Tibial nerve (tissue), 4 donors: ENCODE measurements at regions not wholly inside any gene's neighbourhood (a gene's known extent, or its start where the extent isn't known, plus 50 kb on each side); places are given as distances from the start of the nearest gene placed in this dataset.

ENCODE experiments used
- DNase-seq, 2 donors: peaks; one replicate each; pipeline ENCODE4 v3.0.0-alpha.2; 2019; ENCODE audit warnings: low spot score in 2 of 2
- H3K27ac ChIP-seq, 4 donors: fragments of 200-600 bp; sonication (generic) in 3 of 4; one replicate each; pipeline ENCODE4 v1.5.1; 2017 to 2019; ENCODE audit warnings: mild to moderate bottlenecking in 1 of 4
- H3K27me3 ChIP-seq, 2 donors: fragments of 200-600 bp; sonication (generic) in 1 of 2; one replicate each; pipeline versions ENCODE4 v1.5.1 to v1.6.0; 2017 to 2019
- H3K36me3 ChIP-seq, 3 donors: fragments of 200-600 bp; sonication (generic); one replicate each; pipeline ENCODE4 v1.5.1; 2018 to 2019
- H3K4me1 ChIP-seq, 4 donors: fragments of 200-600 bp; sonication (generic) in 3 of 4; one replicate each; pipeline ENCODE4 v1.5.1; 2017 to 2019
- H3K4me3 ChIP-seq, 4 donors: fragments of 200-600 bp; sonication (generic) in 3 of 4; one replicate each; pipeline ENCODE4 v1.5.1; 2017 to 2019; ENCODE audit warnings: mild to moderate bottlenecking in 1 of 4, moderate library complexity in 1 of 4
- H3K9me3 ChIP-seq, 4 donors: fragments of 200-600 bp; sonication (generic) in 3 of 4; one replicate each; pipeline ENCODE4 v1.5.1; 2017 to 2019
- EP300 ChIP-seq, 2 donors: sonication (generic); formaldehyde crosslinking; IDR thresholded peaks; one replicate each; pipeline ENCODE4 v1.6.1; 2017; ENCODE audit warnings: antibody characterized with exemption in 2 of 2, mild to moderate bottlenecking in 1 of 2
- POLR2A ChIP-seq, 2 donors: fragments of 450-650 bp; IDR thresholded peaks; one replicate each; pipeline ENCODE4 v1.6.1; 2017; ENCODE audit warnings: antibody characterized with exemption in 2 of 2, mild to moderate bottlenecking in 2 of 2, moderate library complexity in 2 of 2
- WGBS, 2 donors: methylation state at CpG; one replicate each; pipeline ENCODE4 v1.1.5; 2018; 5-methylcytosine and 5-hydroxymethylcytosine counted together
- TF ChIP-seq, protein P1 (sequence below), 5 experiments: fragments of 200-600 bp in 3 of 5; fragments of 450-650 bp in 2 of 5; sonication (generic) in 3 of 5; IDR thresholded peaks; one replicate each; pipeline ENCODE4 v1.5.1; 2016 to 2019; ENCODE audit warnings: antibody characterized with exemption in 5 of 5, mild to moderate bottlenecking in 3 of 5, moderate library complexity in 2 of 5

DNA sequence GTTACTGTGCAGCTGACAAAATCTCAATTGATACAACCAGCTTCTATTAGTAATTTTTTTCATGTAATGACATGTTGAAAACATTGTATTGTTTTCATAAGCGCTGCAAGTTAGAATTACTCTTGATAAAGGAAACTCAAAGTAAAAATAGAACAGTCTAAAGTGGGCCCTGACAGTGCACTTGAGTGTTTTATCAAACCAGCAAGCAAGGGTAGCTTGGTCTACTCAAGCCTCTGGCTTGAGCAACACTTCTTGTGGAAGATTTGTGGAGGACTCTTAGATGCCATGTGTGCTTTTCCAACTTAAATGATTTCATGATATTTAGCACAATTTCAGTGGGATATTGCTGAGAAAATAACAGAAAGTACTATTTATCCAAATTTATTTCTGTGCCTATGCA is 575.7 kb upstream of the ZNF717 start:
- Histone ChIP-seq H3K9me3 (no peaks in the 10 kb centered on the region), H3K36me3 (no peaks in the 10 kb centered on the region), H3K27ac (no peak overlapping the region), H3K4me1 (no peaks in the 10 kb centered on the region), H3K27me3 (no peaks in the 10 kb centered on the region), H3K4me3 (no peak overlapping the region)
- WGBS, 2 donors = 82 to 87% methylated on average over 1 of the region's 1 CpG
- TF ChIP-seq POLR2A (IDR thresholded peaks at IDR 0.05) = no peak
- TF ChIP-seq, protein P1, sequence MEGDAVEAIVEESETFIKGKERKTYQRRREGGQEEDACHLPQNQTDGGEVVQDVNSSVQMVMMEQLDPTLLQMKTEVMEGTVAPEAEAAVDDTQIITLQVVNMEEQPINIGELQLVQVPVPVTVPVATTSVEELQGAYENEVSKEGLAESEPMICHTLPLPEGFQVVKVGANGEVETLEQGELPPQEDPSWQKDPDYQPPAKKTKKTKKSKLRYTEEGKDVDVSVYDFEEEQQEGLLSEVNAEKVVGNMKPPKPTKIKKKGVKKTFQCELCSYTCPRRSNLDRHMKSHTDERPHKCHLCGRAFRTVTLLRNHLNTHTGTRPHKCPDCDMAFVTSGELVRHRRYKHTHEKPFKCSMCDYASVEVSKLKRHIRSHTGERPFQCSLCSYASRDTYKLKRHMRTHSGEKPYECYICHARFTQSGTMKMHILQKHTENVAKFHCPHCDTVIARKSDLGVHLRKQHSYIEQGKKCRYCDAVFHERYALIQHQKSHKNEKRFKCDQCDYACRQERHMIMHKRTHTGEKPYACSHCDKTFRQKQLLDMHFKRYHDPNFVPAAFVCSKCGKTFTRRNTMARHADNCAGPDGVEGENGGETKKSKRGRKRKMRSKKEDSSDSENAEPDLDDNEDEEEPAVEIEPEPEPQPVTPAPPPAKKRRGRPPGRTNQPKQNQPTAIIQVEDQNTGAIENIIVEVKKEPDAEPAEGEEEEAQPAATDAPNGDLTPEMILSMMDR (IDR thresholded peaks at IDR 0.05) = no peak
- TF ChIP-seq EP300 (IDR thresholded peaks at IDR 0.05) = no peak
- DNase-seq = no peak

DNA sequence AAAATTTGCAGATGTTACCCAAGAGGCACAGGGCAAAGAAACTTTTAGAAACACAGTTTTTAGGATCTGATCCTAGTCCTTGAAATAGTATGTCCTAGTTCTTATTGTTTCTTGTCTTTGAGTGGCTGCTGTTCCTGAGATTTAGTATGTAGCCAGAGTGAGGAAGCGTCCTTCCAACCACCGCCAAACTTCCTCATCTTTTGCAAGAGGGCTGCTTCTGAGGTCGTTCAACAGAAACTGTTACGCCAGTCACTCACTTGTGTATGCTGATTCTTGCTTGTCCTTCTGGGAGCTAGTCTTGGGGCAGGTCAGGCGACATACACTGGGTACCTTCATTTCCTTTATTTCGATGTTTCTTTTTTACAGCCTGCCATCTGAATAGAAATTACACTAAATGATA is 577.3 kb upstream of the ZNF717 start:
- 80 to 84% methylated on average over 6 of the region's 6 CpGs for WGBS, 2 donors
- no peaks in the 10 kb centered on the region for H3K36me3 ChIP-seq
- H3K9me3 ChIP-seq = peaks cover 0 to 2% (median 0%) of the 10 kb centered on the region in 4 donors
- no peaks in the 10 kb centered on the region for H3K4me1 ChIP-seq
- H3K27ac ChIP-seq = no peak overlapping the region
- no peak for DNase-seq
- H3K27me3 ChIP-seq = no peaks in the 10 kb centered on the region
- no peak overlapping the region for H3K4me3 ChIP-seq
- TF ChIP-seq, protein P1 (IDR thresholded peaks at IDR 0.05) = no peak

DNA sequence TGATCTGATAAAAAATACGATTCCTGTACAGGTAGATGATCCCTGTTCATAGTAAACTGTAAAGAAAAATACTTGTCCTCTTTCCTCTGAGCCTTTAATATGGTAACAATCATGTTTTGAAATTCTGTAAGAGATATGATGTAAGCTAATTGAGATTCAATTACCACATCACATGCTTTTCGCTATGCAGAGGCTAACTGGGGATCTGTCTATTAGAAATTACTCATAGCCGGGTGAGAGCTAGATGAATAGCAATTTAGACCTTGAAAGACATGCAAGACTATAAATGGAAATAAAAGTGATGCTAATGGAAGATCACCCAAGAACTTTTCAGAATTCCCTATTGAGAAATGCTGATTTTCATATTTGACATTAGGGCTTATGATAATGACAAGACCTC is 579.9 kb upstream of the ZNF717 start:
- WGBS, 2 donors = 85 to 86% methylated on average over 3 of the region's 3 CpGs
- TF ChIP-seq POLR2A (IDR thresholded peaks at IDR 0.05) (no peak), EP300 (IDR thresholded peaks at IDR 0.05) (no peak)
- TF ChIP-seq, protein P1 (IDR thresholded peaks at IDR 0.05) = no peak
- DNase-seq = no peak
- Histone ChIP-seq H3K36me3 (no peaks in the 10 kb centered on the region), H3K4me3 (no peak overlapping the region), H3K27me3 (no peaks in the 10 kb centered on the region), H3K4me1 (no peaks in the 10 kb centered on the region), H3K9me3 (peaks cover 0 to 2% (median 0%) of the 10 kb centered on the region in 4 donors), H3K27ac (no peak overlapping the region)

DNA sequence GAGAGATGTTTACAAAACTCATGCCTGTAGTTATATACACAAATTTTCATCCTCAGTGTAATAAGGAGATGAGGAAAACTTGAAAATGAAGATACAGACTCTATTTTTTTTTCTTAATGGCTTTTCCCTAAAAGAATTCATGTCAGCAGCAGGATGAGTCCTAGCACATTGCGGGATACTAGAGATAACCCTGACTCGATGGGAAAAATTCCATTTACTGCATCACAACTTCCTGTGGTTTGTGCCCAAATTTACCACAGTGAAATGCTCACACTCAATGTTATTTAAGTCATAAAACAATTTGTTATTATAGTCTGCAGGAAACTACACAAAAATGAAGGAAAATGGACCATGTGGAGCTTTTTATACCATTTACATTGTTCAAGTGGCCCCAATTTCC is 581.9 kb upstream of the ZNF717 start:
- Histone ChIP-seq H3K4me3 (no peak overlapping the region), H3K27ac (no peak overlapping the region), H3K36me3 (no peaks in the 10 kb centered on the region), H3K27me3 (no peaks in the 10 kb centered on the region), H3K4me1 (no peaks in the 10 kb centered on the region), H3K9me3 (peaks cover 0 to 2% (median 0%) of the 10 kb centered on the region in 4 donors)
- TF ChIP-seq EP300 (IDR thresholded peaks at IDR 0.05) (no peak), POLR2A (IDR thresholded peaks at IDR 0.05) (no peak)
- TF ChIP-seq, protein P1 (IDR thresholded peaks at IDR 0.05) = no peak
- WGBS, 2 donors = 47 to 55% methylated on average over 2 of the region's 2 CpGs
- DNase-seq = no peak

DNA sequence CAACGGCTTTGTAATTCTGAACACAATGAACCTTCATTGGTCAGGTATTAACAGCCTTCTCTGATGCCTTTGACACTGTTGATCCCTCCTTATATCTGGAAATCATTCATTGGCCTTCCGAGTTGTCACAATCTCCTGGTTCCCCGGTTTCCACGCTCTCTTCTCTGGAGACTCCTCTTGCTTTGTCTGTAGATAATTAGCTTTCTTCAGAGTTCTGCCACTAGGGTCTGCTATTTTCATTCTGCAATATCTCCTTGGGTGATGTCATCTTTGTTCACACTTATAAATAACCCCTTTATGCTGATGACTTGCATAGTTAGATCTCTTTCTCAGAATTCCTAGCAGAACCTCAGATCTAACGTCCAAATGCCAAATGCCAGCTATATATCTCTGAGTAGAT is 583.8 kb upstream of the ZNF717 start:
- Histone ChIP-seq H3K4me1 (no peaks in the 10 kb centered on the region), H3K4me3 (no peak overlapping the region), H3K27ac (no peak overlapping the region), H3K9me3 (peaks cover 0 to 2% (median 0%) of the 10 kb centered on the region in 4 donors), H3K36me3 (no peaks in the 10 kb centered on the region), H3K27me3 (no peaks in the 10 kb centered on the region)
- 60 to 65% methylated on average over 5 of the region's 5 CpGs for WGBS, 2 donors
- no peak for DNase-seq
- TF ChIP-seq, protein P1 (IDR thresholded peaks at IDR 0.05) = no peak
- TF ChIP-seq EP300 (IDR thresholded peaks at IDR 0.05) = no peak
- no peak for TF ChIP-seq POLR2A (IDR thresholded peaks at IDR 0.05)
